ENCODE measurements at regions not wholly inside any gene's neighbourhood (a gene's known extent, or its start where the extent isn't known, plus 50 kb on each side); places are given as distances from the start of the nearest gene placed in this dataset.

DNA sequence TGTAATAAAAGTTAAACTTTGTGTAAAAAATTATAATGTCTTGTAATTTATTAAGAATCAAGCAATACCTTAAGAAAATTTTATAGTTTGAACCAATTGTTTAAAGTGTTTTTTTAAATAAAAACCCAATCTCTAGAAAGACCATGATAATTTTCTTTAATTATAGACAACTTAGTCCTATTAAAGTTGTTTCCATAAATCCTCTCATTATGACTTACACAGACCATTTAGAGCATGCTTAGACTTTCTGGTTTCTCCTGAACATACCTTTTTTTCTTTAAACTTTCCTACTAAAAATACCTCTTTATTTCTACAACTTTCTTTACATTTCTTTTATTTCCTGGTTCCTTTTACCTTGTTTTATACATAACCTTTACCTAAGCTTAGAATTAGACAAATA, 837.4 kb downstream of the PCDH19 start:
- DNase-seq (ENCODE audit: low read depth), result no peak
- no peak overlapping the region for H3K4me3 ChIP-seq (ENCODE audit: control insufficient read depth, low read depth, low read length)
- TF ChIP-seq, protein P1, sequence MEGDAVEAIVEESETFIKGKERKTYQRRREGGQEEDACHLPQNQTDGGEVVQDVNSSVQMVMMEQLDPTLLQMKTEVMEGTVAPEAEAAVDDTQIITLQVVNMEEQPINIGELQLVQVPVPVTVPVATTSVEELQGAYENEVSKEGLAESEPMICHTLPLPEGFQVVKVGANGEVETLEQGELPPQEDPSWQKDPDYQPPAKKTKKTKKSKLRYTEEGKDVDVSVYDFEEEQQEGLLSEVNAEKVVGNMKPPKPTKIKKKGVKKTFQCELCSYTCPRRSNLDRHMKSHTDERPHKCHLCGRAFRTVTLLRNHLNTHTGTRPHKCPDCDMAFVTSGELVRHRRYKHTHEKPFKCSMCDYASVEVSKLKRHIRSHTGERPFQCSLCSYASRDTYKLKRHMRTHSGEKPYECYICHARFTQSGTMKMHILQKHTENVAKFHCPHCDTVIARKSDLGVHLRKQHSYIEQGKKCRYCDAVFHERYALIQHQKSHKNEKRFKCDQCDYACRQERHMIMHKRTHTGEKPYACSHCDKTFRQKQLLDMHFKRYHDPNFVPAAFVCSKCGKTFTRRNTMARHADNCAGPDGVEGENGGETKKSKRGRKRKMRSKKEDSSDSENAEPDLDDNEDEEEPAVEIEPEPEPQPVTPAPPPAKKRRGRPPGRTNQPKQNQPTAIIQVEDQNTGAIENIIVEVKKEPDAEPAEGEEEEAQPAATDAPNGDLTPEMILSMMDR (conservative IDR thresholded peaks at IDR 0.05; ENCODE audit: control insufficient read depth, insufficient read depth, low read depth, low read length), result no peak

DNA sequence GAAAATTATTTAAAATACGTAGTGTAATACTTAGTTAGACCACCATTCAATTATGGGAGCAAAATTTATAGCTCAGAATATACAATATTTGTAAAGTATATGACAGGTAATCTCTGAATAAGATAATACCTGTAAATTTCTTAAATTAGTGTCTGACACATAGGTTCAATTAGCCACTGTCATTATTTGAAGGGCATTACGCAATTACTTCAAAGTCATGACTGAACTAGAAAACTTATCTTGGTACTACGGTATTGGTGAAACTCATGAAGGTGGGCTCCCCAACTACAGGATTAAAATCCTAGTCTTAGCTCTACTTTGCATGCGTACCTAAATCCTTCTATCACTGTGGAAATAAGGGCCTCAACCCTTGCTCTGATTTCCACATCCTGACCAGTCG, 860.7 kb downstream of the PCDH19 start:
- DNase-seq (ENCODE audit: low read depth), result no peak
- TF ChIP-seq, protein P1 (conservative IDR thresholded peaks at IDR 0.05; ENCODE audit: control insufficient read depth, insufficient read depth, low read depth, low read length), result no peak

DNA sequence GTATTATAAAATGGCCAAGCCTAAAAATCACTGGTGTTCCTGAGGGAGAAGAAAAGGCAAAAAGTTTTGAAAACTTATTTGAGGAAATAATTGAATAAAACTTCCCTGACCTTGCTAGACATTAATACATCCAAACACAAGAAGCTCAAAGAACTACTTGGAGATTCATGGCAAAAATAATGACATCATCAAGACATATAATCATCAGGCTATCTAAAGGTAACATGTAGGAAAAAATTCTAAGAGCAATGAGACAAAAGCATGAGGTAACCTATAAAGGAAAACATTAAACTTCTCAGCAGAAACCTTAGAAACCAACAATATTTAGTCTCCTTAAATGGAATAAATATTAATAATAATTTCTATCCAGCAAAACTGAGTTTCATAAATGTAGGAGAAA, 887.6 kb downstream of the PCDH19 start:
- no peak overlapping the region for H3K4me3 ChIP-seq (ENCODE audit: control insufficient read depth, low read depth, low read length)
- TF ChIP-seq, protein P1 (conservative IDR thresholded peaks at IDR 0.05; ENCODE audit: control insufficient read depth, insufficient read depth, low read depth, low read length), result no peak
- no peak for DNase-seq (ENCODE audit: low read depth)

More for the DNA sequence above, 860.7 kb downstream of the PCDH19 start:
- H3K4me3 ChIP-seq (ENCODE audit: control insufficient read depth, low read depth, low read length), result no peak overlapping the region

DNA sequence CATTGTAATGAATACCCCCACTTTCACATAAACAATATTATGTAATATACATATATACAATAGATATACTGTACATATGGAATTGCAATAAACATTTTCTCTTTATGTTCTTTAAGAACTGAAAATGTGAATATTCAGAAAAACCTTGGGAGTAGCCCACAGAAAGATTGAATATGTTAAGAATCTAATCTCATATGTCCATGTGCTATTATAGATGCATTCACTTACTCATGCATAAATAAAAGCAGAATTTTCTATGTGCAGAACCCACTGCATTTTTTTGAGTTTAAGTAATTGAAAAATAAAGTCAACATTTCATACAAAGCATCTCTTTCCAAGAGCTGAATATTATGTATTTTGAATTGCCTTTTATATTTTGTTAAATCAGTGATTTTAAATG, 902.3 kb downstream of the PCDH19 start:
- no peak overlapping the region for H3K4me3 ChIP-seq (ENCODE audit: control insufficient read depth, low read depth, low read length)
- DNase-seq (ENCODE audit: low read depth), result no peak
- TF ChIP-seq, protein P1 (conservative IDR thresholded peaks at IDR 0.05; ENCODE audit: control insufficient read depth, insufficient read depth, low read depth, low read length), result no peak

DNA sequence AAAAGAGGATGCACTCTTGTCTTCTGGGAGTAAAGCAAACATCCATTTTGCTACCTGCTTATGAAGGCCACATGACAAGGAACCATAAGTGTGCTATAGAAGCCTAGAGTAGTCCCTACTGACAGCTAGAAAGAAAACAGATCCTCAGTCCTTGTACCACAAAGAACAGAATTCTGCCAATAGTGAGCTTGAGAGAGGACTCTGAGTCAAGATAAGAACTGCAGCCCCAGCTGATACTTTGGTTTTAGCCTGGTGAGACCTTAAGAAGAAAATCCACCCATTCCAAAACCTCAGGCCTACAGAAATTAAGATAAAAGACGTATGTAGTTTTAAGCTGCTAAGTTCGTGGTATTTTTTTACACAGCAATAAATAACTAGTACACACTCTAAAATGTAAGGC, 914.6 kb downstream of the PCDH19 start:
- H3K4me3 ChIP-seq (ENCODE audit: control insufficient read depth, low read depth, low read length), result no peak overlapping the region
- TF ChIP-seq, protein P1 (conservative IDR thresholded peaks at IDR 0.05; ENCODE audit: control insufficient read depth, insufficient read depth, low read depth, low read length), result no peak
- DNase-seq (ENCODE audit: low read depth), result no peak

DNA sequence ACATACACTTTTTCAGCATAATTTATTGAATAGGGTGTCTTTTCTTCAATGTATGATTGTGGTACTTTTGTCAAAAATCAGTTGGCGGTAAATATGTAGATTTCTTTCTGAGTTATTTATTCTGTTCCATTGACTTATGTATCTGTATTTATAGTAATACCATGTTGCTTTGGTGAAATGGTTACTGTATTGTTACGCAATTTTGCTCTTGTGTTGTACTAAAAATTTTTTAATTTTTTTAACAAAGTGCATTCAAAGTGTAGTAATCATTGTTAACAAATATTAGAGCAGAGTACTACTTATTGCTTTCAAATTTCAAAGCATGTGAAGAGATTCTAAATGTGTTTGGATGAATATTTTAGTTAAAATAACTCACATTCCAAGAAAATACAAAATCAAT, 915.4 kb downstream of the PCDH19 start:
- H3K4me3 ChIP-seq (ENCODE audit: control insufficient read depth, low read depth, low read length), result no peak overlapping the region
- TF ChIP-seq, protein P1 (conservative IDR thresholded peaks at IDR 0.05; ENCODE audit: control insufficient read depth, insufficient read depth, low read depth, low read length), result no peak
- DNase-seq (ENCODE audit: low read depth), result no peak

DNA sequence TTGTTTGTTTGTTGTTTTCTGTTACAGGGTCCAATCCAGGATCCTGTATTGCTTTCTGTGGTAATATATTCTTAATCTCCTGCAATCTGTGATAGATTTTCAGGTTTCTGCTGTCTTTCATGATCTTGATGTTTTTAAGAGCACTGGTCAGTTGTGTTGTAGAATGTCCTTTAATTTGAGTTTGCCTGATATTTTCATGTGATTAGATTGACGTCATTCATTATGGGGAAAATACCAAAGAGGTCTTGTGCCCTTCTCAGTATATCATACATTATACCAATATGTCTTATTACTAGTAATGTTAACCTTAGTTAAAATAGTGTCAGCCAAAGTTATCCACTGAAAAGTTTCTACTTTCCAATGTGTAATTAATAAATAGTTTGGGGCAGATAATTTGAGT, 929.3 kb downstream of the PCDH19 start:
- DNase-seq (ENCODE audit: low read depth), result no peak
- TF ChIP-seq, protein P1 (conservative IDR thresholded peaks at IDR 0.05; ENCODE audit: control insufficient read depth, insufficient read depth, low read depth, low read length), result no peak
- H3K4me3 ChIP-seq (ENCODE audit: control insufficient read depth, low read depth, low read length), result no peak overlapping the region

Data from fibroblast of mammary gland (primary cell).